HG03196 (cell line): ENCODE measurements at regions not wholly inside any gene's neighbourhood (a gene's known extent, or its start where the extent isn't known, plus 50 kb on each side); places are given as distances from the start of the nearest gene placed in this dataset.

Experiments
- ATAC-seq: cut with Tn5 transposase; IDR thresholded peaks from one replicate; pipeline ENCODE4 v1.9.1; 2021; ENCODE audit not compliant: unreplicated experiment

DNA sequence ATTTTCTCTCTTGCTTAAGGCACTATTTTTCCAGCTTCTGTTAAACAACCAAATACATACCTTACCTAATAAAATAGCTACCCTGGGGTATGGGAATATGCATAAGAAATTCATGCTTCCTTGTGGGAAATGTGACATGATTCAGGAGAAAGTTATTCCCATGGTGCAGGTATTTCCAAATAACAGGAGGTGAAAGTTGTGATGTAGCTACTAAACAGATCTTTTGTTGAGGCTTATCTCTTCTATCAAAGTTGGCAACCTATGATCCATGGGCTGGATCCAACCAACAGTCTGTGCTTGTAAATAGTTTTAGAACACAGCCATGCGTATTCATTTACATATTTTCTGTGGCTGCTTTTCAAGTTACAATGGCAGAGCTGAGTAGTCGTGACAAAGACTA, 177.8 kb upstream of the NBEA start:
- ATAC-seq = no peak

DNA sequence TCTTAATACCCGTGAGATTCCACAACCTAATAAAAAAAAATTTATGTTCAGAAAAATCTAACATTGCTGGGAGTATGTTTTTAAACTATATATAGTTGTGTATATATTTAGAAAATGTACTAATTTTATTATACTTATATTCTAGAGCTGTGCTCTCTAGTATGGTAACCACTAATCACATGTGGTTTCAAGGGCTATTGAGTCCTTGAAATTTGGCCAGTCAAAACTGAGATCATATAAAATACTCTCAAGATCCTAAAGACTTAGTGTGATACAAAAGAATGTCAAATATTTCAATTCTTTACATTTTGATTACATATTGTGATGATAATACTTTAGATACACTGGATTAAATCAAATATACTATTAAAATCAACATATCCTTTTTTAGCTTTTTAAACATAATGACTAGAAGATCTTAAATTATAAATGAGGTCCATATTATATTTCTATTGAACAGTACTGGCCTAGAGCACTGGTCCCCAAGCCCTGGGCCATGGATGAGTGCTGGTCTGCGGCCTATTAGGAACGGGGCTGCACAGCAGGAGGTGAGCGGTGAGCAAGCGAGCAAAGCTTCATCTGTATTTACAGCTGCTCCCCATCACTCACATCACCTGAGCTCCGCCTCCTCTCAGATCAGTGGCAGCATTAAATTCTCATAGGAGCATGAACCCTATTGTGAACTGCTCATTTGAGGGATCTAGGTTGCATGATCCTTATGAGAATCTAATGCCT, 176.5 kb upstream of the NBEA start:
- no peak for ATAC-seq

DNA sequence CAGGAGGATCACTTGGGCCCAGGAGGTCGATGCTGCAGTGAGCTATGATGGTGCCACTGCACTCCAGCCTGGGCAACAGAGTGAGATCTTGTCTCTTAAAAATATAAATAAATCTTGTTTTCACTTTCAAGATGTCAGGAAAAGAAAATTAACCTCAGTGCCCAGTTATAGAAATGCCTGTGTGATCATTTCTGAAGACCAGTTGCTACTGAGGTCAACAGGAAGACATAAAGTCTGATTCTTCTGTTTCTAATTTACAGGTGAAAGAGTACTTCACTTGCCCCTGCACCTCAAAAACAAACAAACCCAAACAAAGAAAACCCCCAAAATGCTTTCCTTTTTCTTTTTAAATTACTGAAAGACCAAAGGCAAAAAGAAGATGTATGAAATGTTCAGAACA, 174.3 kb upstream of the NBEA start:
- no peak for ATAC-seq

DNA sequence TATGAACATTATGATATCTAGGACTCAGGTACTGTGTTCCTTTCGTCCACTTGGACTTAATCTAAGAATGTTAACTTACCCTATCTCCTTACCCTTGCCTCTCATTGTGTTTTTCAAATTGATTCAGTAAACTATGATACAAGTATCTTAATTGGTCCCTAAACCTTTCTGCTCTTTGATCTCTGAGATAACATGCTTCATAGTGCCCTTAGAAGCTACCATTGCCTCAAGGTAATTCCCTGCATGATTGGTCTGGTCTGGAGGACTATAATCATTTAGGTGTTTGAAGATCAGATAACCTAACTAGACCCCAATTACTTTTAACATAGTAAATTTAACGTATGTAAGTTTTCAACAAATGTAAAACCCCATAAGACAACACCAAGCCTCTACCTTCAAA, 169.9 kb upstream of the NBEA start:
- ATAC-seq = no peak

DNA sequence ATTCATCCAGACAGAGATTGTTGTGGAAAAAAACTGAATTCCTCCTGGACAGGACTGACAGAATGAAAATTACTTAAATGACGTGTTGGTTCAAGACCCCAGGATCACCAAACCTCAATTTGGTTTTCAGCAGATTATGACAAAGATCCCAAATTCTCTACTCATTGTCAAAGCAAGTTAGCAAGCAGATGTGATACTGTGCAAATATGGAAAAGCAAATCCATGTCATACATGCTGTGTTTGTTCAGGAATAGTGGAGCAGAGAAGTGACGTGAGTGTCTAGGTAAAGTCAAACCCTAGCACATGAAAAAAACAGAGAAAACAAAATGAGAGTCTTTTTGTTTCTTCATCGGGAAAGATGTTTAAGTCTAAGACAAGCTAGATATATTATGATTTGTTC, 169.2 kb upstream of the NBEA start:
- ATAC-seq = no peak

DNA sequence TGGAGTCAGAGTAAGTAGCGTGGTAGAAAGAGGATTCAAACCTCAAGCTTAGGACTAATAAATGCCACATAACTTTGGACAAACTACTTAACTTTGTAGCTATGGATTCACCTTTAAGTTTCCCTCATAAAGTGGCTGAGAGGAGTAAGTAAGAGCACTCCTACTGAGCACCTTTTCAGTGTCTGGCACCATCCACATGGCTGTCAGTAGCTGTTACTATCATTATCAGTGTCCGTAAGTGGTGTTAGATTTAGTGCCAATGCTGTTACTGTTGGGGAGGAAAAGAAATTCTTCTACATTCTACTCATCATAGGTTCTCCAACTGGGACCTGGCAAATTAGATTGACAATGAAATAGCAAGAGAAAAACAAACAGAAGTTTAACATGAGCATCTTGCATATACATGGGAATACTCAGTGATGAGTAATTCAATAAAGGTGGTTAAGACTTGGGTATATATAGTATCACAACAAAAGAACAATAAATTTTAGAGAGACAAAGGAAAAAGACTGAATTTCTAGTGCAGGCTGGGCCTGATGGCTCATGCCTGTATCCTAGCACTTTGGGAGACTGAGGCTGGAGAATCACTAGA, 165.6 kb upstream of the NBEA start:
- no peak for ATAC-seq

DNA sequence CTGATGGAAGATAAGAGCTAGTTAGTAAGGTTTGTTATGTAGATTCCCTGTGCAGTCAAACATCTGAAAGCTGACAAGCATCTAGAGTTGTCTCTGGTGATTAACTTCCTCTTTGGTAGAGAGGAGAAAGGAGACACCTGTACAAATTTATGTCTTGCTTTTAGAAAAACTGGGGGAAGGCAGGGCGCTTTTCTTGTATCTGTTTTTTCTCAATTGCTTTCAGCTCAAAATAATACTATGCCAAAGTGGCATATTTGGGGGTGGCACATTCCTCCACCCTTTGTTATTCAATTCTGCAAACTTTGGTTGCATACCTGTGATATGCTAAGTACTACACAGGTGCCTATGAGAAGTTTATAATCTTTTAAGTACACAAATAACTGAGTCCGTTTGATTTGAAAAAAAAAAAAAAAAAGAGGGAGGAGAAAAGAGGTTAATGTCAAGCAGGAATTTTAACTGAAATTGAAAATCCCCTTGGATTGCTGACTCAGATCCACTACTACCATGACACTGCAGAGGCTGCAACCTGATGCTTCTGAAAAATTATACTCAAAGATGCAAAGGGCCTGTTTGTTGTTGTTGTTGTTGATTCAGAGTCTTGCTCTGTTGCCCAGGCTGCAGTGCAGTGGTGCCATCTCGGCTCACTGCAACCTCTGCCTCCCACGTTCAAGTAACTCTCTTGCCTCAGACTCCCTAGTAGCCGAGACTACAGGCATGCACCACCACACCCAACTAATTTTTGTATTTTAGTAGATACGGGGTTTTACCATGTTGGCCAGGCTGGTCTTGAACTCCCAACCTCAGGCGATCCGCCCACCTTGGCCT, 164.8 kb upstream of the NBEA start:
- no peak for ATAC-seq

DNA sequence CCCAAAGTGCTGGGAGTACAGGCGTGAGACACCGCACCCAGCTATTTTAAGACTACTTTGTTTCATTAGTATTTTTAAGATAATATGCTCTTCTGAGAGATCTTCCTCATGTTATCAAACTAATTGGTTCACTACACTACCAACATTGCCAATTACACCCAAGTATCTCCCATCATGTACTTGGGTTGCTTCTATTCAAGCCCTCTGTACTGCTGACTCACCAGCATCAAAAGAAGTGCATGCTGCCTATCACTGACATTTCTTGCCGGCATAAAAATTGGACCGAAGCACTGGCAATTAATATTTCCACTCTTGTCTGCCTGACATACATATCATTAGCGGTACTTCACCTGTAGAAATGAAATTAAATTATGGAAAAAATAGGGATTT, 164.2 kb upstream of the NBEA start:
- no peak for ATAC-seq

DNA sequence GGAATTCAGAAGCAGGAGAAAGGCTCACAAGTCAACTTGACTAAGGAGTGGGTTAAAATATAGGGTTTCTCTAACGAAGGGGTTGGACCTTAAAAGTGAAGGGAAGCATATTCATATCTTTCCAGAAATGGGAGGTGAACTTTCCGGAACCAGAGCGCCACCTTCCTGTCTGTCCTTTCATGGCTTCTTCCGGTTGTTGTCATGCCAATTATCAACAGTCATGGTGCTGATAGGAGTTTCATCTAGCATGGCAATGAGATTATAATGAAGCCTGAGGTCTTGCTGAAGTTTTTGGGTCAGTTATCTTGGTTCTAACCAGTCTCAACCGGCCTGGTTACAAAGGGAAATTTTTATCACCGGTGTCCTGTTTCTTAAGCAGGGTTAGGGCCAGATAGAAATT, 162.9 kb upstream of the NBEA start:
- no peak for ATAC-seq

DNA sequence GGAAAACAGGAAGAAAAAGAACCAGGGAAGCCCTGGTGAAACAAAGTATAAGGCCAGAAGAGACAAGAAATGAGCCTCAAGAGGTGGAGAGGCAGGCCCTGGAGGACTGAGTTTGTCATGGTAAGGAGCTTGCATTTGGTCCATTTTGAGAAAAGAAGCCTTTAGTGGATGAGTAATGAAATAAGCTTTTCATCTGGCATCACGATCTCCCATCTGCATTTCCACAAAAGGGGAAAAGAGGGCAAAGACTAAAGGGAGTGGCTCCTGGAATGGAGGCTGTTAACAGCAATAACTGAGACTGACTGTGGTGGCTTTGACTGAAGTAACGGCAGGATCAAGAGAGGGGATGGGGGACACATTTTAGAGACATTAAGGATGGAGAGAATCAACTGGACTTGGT, 148.8 kb upstream of the NBEA start:
- no peak for ATAC-seq

DNA sequence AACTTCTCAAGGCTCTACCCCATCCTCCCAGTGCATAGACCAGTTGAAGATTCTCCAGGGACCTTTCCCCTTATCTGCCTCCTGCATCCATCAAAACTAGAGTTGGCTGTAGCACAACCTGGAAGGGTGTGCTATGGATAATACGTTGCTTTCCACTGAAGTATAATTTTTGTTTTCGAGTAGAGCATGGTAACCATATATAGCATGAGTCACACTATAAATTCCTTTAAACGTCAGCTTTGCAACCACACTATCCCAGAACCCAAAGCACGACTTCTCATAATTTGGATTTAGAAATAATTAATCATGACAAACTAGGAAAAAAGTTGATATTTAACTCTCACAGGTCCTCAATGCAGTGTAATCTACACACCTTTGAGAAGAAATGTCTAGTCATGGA, 138.3 kb upstream of the NBEA start:
- no peak for ATAC-seq

DNA sequence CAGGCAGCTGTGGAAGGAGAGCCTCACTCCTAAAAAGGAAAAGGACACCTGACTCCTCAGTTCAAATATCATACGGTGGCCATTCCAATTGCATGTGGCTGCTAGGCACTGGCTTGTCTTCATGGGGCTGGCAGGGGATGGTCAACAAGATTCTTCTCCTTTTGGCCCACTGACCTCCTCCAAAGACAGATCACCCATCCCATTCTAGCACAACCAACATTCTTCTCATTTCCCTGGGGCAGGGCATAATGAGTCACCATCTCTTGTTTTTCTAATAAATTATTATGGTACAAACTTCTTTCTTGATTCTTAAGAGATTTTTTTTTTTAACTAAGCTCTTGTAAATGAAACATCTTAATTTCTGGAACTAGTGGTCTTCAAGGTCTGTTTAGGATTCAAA, 136.7 kb upstream of the NBEA start:
- no peak for ATAC-seq

DNA sequence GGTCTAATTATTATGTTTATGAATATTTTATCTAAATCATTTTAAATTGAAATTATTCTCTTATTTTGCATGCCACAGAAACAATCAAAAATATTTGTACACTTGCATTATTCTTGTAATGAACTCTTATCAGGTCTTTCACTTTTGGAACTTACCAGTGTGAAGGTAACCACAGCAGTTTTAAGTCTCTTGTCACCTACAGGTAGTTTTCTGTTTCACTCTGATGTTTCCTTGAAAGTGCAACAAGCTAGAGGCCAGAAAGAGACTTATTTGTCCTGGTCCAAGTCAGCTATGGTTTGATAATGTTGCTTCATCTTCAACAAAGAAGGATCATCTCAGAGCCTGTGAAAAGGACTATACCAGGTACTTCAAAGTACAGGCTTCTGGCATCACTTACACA, 133.4 kb upstream of the NBEA start:
- ATAC-seq = no peak

DNA sequence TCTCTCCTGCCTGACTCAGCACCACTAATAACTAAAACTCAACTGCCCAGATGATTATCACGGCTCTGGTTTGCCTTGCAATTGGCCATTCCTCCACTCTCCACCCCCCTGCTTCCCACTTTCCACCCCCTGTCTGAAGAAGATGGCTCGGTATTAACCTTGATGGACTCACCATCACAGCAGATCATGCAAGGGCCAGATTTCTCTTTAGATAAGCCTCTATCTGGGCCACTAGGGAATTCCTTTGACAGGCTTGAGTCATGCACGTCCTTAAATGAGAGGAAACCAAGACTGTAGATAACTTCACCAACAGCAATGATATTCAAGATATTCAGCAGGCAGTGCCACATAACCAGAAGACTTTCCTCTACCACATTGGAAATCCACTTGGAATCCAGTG, 131.1 kb upstream of the NBEA start:
- no peak for ATAC-seq

DNA sequence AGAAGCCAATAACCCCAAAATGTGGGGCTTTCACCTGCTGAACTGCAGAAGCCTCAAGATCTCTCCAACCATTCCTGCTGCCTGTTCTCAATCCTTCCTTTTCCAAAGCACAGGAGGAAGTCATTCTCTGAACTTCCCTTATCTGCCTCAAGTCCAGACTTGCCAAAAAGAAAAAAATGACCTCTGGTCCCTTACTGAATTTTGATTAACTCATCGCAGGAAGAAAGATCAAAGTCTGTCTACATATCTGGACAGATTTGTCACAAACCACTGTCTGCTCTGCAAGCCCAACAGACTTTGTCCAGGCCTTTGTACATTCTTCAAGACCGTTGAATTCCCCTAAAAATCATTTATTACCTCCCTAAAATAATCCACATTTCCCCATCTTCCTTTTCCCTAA, 126.5 kb upstream of the NBEA start:
- no peak for ATAC-seq

DNA sequence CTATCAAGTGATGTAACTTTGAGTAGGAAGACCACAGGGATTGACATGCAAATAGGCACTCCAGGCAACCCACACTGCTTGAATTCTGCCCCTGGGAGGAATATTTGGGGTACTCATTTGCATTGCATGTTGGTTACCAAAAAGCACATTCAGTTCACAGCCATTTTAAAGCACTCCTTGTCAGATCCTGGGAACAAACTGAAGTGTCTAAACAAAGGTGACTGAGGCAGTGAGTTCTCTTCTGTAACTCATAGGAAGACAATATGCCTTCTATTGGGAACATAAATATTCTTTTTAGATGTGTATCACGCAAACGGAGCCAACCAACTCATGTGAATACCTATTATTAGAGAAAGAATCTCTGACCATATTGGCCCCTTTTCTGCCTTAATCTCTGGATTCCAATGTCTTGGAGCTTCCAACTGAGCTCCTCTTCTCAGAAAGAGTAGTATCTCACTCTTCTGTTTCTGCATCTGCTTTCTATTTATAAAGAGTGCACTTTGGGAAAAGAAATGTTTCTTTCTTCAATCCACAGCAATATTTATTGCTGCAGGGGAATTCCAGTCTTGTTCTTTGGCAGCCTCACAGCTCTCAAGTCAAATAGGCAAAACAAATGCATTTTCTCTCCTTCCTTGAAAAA, 125.7 kb upstream of the NBEA start:
- ATAC-seq = no peak

DNA sequence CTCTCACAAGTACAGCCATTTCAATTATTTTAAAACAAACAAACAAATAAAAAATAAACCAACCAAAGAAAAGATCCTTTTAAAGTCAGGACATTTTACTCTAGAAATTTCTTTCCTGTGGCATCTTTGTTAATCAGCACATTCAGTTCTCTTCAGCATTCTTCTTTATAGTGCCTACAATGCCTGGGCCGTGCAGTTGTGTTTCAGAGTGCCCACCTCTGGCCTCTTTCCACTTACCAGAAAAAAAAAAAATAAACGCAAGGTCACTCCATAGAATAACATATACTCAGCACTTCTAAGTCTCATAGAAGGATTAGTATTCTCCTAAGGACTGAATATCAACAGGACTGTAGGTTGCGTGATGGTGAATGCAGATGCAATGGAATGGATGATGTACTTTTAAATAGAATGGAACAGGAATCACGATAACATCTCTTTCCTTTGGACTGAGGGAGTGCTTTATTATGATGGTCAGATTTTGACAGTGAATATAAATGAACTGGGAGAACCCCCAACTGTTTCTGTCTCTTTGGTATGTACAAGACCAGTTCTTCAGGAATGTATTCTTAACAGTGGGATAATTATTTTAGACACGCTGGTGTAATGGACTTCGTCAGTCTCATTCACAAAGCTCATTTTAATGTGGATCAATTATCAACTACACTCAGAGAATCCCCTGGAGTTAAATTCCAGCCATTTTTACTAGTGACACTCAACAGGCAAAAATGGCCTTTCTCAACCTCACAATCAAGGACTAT, 125.0 kb upstream of the NBEA start:
- no peak for ATAC-seq

DNA sequence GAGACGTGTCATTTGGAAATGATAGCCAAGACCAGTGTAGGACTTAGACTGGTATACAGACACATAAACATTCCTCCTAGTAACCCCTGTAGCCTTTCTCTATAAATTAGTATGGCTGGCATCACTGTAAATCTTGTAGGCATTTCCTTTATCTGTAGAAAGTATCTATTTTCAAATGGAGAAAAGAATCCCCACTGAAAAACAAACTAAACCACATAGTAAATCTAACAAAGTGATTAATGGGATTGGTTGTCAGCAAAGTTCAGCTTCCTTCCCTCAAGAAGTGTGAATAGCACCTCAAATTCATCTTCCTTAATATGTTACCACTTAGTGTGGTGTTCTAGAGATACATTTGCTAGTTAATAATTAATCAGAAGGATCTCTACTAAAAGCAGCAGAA, 119.4 kb upstream of the NBEA start:
- no peak for ATAC-seq

DNA sequence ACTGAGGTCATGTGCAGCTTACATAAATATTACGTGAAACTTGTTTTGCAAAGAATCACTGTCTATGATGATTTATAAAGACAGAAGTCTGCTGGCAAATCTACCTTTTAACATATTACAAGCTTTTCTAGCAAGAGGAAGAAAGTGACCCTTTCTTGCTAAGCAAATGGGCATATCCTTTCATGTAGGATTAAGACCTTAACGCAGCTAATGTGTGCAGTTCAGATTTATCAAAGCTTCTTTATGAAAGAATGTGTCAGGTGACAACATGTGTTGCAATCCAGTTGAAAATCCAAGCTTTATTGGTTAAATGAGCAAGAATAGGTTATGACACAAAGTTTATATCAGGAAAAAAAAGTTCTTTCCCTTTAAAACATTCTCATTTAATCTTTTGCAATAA, 115.6 kb upstream of the NBEA start:
- no peak for ATAC-seq

DNA sequence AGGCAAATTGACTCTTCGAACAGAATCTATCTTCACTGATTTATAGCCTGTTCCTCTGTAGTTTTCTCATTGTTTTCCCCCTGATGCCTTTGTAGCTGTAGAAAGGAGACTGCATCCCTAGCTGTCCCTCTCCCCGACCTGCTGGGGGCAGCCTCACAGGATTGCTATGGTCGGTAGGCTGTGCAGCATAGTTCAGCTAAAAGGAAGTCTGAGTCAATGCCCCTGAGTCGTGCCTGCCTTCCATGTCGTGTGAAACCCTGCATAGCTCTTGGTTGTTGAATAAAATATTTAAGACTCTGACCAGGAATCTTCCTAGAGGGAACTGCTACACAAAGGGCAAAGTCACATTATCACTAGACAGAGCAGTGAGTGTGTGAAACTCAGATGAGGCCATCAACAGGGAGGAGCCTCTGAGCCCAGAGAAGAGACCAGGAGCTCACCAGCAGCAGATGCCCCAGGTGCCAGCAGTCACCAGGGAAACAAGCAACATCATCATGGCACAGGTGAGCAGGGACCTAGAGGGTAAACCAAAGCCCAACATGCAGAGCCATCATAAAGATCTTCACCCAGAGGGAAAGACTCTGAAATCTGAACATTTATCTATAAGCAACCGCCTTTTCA, 108.4 kb upstream of the NBEA start:
- no peak for ATAC-seq

DNA sequence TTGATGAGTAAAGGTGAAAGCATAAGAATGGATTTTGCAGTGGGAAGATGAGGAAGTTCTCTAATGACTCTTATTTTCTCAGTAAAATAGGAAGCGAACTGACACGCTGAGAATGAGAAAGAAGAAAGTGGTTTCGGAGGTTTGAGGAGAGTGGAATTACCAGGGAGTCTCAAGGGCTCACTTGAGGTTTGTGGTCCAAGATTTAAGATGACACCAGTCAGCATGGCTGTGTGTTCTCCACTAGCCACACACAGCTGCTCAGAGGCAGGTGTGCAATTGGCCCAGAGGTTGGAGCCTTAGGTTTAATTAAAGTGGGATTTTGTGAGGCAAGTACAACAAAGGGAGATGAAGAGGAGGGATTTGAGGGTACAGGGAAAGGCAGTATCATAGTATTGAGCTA, 99.6 kb upstream of the NBEA start:
- ATAC-seq = no peak
